ENCODE measurements at regions not wholly inside any gene's neighbourhood (a gene's known extent, or its start where the extent isn't known, plus 50 kb on each side); places are given as distances from the start of the nearest gene placed in this dataset.

DNA sequence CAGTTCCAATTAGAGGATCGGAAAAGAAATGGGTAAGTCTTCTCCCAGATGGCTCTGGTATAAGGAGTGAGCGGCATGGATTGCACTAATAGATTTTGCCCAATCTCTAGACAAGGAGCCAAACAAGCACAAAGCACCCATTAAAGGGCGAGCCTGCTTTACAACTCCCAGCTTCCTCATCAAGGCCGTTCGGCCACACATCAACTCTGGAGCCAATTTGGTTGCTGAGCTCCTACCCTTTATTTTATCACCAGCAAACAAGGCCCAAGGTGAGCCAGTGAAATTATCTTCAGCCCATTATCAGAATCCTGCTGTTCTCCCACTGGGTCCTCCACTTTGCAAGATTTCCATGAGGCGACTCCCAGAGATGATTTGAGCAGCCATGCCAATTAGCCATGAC lies 292.2 kb upstream of the NPVF start:
- DNase-seq, result no peak

DNA sequence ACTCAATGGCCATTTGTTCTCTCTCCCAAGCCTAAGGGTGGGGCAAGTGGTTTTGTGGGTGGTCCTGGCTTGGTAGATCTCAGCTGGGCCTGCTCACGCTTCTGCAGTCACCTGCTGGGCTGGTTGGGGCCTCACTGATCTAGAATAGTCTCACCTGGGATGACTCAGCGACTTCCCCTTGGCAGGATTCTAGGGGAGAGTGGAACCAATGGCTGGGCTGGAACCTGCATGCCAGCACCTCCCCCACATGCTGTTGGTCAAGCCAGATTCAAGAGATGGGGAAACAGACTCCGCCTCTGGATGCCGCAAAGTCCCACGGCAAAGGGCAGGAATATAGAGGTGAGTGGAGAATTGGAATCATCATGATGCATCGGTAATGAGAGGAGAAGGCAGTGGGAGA lies 292.9 kb upstream of the NPVF start:
- no peak for DNase-seq

DNA sequence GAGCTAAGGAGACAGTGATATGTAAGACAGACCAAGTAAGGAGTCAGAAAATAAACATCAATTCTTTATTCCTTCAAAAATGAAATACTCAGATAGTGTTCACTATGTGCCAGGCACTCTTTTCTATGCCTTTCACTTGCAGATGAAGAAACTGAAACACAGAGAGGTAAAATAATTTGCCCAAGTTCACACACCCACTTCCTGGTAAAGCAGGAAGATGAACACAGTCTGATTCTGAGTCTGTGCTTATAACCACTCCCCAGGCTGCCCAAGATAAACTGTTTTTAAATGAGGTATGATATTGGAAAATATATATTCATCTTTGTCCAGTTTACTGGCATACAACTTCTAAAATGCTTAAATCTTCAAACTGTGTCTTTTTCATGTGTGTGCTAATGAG lies 294.4 kb upstream of the NPVF start:
- no peak for DNase-seq

DNA sequence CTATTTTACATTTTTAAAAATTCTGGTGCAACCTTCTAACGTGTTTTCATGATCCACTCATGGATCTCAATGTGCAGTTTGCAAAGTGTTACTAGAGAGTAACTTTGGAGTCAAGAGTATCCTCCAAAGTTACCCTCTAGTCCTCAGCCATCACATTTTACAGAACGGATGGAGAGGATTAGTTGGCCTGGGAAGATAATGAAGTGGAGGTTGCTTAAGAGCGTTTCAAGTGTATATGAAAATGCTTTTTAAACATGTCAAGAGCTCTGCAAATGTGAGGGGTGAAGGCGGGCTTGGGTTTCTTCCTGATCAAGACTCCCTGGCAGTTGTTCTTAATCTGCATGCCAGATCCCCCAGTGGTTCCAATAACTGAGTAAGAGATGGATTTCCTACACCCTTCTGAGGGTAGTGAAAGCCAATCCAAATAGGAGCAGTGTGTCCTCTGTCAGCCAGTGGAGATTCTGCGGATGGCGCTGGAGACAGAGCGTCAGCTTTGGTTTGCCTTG lies 299.4 kb upstream of the NPVF start:
- no peak for DNase-seq

GRCh38 chr7:25529320-25529719 lies 301.0 kb upstream of the NPVF start:
- DNase-seq, result no peak

DNA sequence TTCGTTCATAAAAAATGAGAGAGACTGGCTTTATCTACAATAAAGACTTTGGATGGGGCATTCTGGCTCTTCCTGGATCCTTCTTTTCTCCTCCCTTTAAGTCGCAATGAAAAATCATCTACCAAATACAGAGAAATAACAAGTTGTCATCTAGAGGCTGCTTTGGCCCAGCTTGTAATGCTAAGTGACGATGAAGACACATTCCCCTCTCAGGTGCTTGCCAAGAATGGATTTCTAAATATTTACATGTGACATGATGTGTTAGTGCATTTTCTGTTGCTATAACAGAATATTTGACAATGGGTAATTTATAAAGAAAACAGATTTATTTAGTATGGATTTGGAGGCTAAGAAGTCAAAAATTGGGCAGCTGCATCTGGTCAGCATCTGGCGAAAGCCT lies 308.6 kb upstream of the NPVF start:
- DNase-seq, result no peak

DNA sequence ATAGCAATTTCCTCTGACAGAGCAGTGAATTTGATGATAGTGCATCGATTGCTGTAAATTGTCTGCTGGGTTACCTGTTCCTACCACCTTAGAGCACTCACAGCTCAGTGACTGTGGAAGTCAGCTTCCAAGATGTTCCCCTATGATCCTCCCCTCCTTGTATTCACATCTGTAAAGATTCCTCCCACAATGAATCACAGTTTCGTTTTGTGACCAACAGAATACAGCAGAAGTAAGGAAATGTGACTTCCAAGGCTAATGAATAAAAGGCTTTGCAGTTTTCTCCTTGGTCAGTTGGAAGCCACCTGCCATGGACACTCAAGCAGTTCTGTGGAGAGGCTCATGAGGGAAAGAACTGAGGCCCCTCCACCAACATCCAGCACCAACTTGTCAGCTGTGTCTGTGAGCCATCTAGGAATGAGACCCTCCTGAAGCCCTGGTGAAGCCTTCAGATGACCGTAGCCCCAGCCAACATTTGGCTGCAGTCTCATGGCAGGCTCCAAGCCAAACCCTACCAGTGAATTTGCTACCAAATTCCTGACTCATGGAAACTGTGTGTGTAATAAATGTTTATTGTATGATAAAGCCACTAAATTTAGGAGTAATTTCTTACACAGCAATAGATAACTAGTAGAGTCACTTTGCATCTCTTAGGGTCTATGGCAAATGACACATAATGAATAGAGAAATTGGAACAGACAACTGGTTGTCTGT lies 309.5 kb upstream of the NPVF start:
- DNase-seq, result no peak

GRCh38 chr7:25541094-25541821 lies 313.0 kb upstream of the NPVF start:
- no peak for DNase-seq

DNA sequence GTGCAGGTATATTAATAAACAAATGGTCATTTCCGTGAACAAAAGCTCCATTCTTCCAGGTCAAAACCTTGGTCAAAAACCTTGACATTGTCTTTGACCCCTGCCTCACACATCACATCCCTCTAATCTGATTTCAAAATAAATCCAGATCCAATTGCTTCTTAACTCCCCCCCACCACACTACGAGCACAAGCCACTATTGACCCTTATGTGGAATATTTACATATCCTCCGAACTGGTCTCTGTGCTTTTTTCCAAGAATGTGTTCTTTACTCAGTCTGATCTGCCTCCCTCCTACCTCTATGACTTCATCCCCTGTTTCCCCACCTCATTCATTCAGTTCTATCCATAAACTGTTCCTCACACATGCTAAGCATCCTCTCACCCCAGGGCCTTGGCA lies 313.6 kb upstream of the NPVF start:
- no peak for DNase-seq

GRCh38 chr7:25543210-25543609 lies 314.9 kb upstream of the NPVF start:
- DNase-seq, result no peak

GRCh38 chr7:25543798-25544197 lies 315.5 kb upstream of the NPVF start:
- DNase-seq, result no peak

DNA sequence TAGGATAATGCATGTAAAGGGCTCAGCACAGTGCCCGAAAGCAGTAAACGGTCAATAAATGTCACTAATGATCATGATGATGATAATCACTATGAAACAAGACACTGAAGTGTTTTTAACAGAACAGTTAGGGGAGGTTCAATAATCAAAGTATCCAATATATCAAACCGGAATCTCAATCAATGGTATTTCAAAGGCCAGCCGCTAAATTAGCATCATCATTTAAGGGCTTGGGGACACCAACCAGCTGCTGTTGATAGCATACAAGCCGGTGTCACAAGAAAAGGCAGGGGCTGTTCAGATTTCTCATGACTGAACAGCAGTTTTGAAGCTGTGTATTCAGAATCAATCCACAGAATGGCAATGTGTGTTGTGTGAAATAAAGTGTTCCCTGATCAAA lies 316.0 kb upstream of the NPVF start:
- no peak for DNase-seq

- DNase-seq, result no peak
Observed at GRCh38 chr7:25545124-25546008, 317.1 kb upstream of the NPVF start.

GRCh38 chr7:25546306-25546705 lies 318.0 kb upstream of the NPVF start:
- DNase-seq, result no peak

DNA sequence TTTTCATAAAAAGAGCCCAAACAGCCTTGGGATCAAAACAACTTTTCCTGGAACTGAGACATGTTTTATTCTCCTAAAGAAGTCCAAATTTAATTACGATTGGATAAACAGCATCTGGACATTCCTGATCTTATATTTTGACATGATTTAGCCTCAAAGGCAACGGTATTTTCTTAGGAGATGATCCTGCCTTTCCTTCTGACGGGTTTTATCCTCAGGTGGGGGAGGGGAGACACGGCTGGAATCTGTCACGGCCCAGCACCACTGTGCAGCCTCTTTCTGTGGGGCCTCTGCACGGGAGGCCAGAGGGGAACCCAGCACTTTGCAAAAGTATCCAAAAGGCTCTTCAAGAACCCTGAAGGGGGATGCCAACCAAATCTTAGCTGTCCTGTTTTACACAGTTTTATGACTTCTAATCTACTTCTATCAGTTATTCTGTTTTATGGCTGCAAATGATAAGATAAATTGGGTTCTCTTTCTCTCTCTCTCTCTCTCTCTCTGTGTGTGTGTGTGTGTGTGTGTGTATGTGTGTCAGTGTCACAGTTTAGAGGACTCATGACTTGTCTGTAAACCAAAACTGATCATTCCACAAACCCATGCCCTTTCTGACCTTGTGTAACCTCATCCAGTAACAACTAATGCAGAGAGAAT lies 321.1 kb upstream of the NPVF start:
- DNase-seq, result no peak

GRCh38 chr7:25550149-25550548 lies 321.9 kb upstream of the NPVF start:
- no peak for DNase-seq

GRCh38 chr7:25552998-25553397 lies 324.7 kb upstream of the NPVF start:
- no peak for DNase-seq

- no peak for DNase-seq
Observed at GRCh38 chr7:25553580-25554291, 325.4 kb upstream of the NPVF start.

GRCh38 chr7:25557379-25557917 lies 329.2 kb upstream of the NPVF start:
- DNase-seq, result no peak

GRCh38 chr7:25557930-25558329 lies 329.6 kb upstream of the NPVF start:
- no peak for DNase-seq

GRCh38 chr7:25558605-25559004 lies 330.3 kb upstream of the NPVF start:
- no peak for DNase-seq

Measured in effector CD4-positive, alpha-beta T cell (primary cell).